GM23248 (cell line): ENCODE measurements at regions not wholly inside any gene's neighbourhood (a gene's known extent, or its start where the extent isn't known, plus 50 kb on each side); places are given as distances from the start of the nearest gene placed in this dataset.

Experiments used
- DNase-seq: peaks from one replicate; pipeline ENCODE4 v3.0.0-alpha.2; 2015
- H2AFZ ChIP-seq: fragments of 200-600 bp; sonication (generic); 2 replicates; pipeline ENCODE4 v1.6.1; 2016; ENCODE audit warnings: antibody characterized with exemption
- H3F3A ChIP-seq: fragments of 200-600 bp; sonication (generic); 2 replicates; pipeline ENCODE4 v1.6.1; 2016; ENCODE audit warnings: mild to moderate bottlenecking, antibody characterized with exemption, mixed run types; ENCODE audit not compliant: insufficient read depth
- H3K27ac ChIP-seq: fragments of 200-600 bp; sonication (generic); 2 replicates; pipeline ENCODE4 v1.5.1; 2016; ENCODE audit warnings: mild to moderate bottlenecking
- H3K27me3 ChIP-seq: fragments of 200-600 bp; sonication (generic); replicated peaks from 2 replicates; pipeline ENCODE4 v1.6.1; 2016; ENCODE audit warnings: mild to moderate bottlenecking; ENCODE audit not compliant: insufficient read depth
- H3K36me3 ChIP-seq: fragments of 200-600 bp; sonication (generic); 2 replicates; pipeline ENCODE4 v1.6.1; 2016; ENCODE audit warnings: low read depth, mild to moderate bottlenecking
- H3K4me1 ChIP-seq: fragments of 200-600 bp; sonication (generic); 2 replicates; pipeline ENCODE4 v1.6.1; 2016; ENCODE audit warnings: mild to moderate bottlenecking; ENCODE audit not compliant: insufficient read depth
- H3K4me2 ChIP-seq: fragments of 200-600 bp; sonication (generic); one replicate; pipeline ENCODE4 v1.6.1; 2016; ENCODE audit warnings: mild to moderate bottlenecking; ENCODE audit not compliant: unreplicated experiment
- H3K4me3 ChIP-seq: fragments of 200-600 bp; sonication (generic); 2 replicates; pipeline ENCODE4 v1.5.1; 2016; ENCODE audit warnings: mild to moderate bottlenecking
- H3K79me2 ChIP-seq: fragments of 200-600 bp; sonication (generic); 2 replicates; pipeline ENCODE4 v1.6.1; 2016; ENCODE audit warnings: mild to moderate bottlenecking; ENCODE audit not compliant: insufficient read depth
- H3K9ac ChIP-seq: fragments of 200-600 bp; sonication (generic); 2 replicates; pipeline ENCODE4 v1.6.1; 2016; ENCODE audit warnings: mild to moderate bottlenecking
- H3K9me2 ChIP-seq: fragments of 200-600 bp; sonication (generic); 2 replicates; pipeline ENCODE4 v1.6.1; 2016; ENCODE audit warnings: mixed run types, mild to moderate bottlenecking, moderate library complexity; ENCODE audit not compliant: insufficient read depth
- H3K9me3 ChIP-seq: fragments of 200-600 bp; sonication (generic); one replicate; pipeline ENCODE4 v1.6.1; 2017; ENCODE audit warnings: low read depth
- H4K20me1 ChIP-seq: fragments of 200-600 bp; sonication (generic); 2 replicates; pipeline ENCODE4 v1.6.0; 2016; ENCODE audit not compliant: insufficient read depth
- EZH2 ChIP-seq: fragments of 200-600 bp; sonication (generic); IDR thresholded peaks from 2 replicates; pipeline ENCODE4 v1.6.1; 2018; ENCODE audit warnings: antibody characterized with exemption, mild to moderate bottlenecking; ENCODE audit not compliant: insufficient read depth, poor library complexity, severe bottlenecking
- EZH2phosphoT487 ChIP-seq: fragments of 200-600 bp; sonication (generic); IDR thresholded peaks from 2 replicates; pipeline ENCODE4 v1.6.1; 2018; ENCODE audit warnings: antibody characterized with exemption, moderate library complexity, mild to moderate bottlenecking, low read depth; ENCODE audit not compliant: insufficient read depth
- WGBS, 2 experiments: methylation state at CpG; one replicate each; pipeline ENCODE4 v1.1.6; 2015 to 2017; ENCODE audit warnings: low lambda C conversion rate in 2 of 2, low coverage in 1 of 2; ENCODE audit errors: missing lambda C conversion rate in 2 of 2; 5-methylcytosine and 5-hydroxymethylcytosine counted together
- in situ Hi-C: fragments of 300-500 bp; cut with MboI; formaldehyde crosslinking; loops from 2 replicates; pipeline ENCODE4 v1.15.0; 2020

GRCh38 chr3:174465177-174465576, 394.0 kb upstream of the NAALADL2 start:
- DNase-seq = no peak
- Histone ChIP-seq H3K9me2 (no peaks in the 10 kb centered on the region; the same call in 1 of the 2 replicates), H3K4me1 (no peaks in the 10 kb centered on the region), H3K27me3 (no peaks in the 10 kb centered on the region), H4K20me1 (no peaks in the 10 kb centered on the region), H2AFZ (no peak overlapping the region), H3K9ac (no peak overlapping the region), H3K4me2 (no peak overlapping the region), H3F3A (no peaks in the 10 kb centered on the region), H3K27ac (no peak overlapping the region), H3K9me3 (no peaks in the 10 kb centered on the region), H3K36me3 (no peaks in the 10 kb centered on the region; the same call in 1 of the 2 replicates), H3K79me2 (peaks cover 21% of the 10 kb centered on the region), H3K4me3 (no peak overlapping the region)
- no peak for TF ChIP-seq EZH2phosphoT487
- TF ChIP-seq EZH2 = no peak
- WGBS, 2 experiments = 96 to 97% methylated on average over 3 of the region's 3 CpGs
- in situ Hi-C loops = no loop called here

GRCh38 chr3:174466471-174467054, 392.6 kb upstream of the NAALADL2 start:
- no peak overlapping the region for H3K27ac ChIP-seq

GRCh38 chr3:174477491-174477890, 381.6 kb upstream of the NAALADL2 start:
- 92 to 100% methylated on average over 1 of the region's 1 CpG for WGBS, 2 experiments
- Histone ChIP-seq H3K9ac (no peak overlapping the region), H3K4me3 (no peak overlapping the region), H4K20me1 (no peaks in the 10 kb centered on the region), H3K36me3 (no peaks in the 10 kb centered on the region), H3K79me2 (peaks cover 42% of the 10 kb centered on the region), H3K27ac (no peak overlapping the region), H3K9me2 (no peaks in the 10 kb centered on the region), H3K4me1 (no peaks in the 10 kb centered on the region), H3K9me3 (no peaks in the 10 kb centered on the region), H2AFZ (no peak overlapping the region), H3K27me3 (no peaks in the 10 kb centered on the region), H3K4me2 (no peak overlapping the region), H3F3A (no peaks in the 10 kb centered on the region)
- TF ChIP-seq EZH2phosphoT487 (no peak), EZH2 (no peak)
- DNase-seq = no peak
- in situ Hi-C loops = no loop called here

More at GRCh38 chr3:174466471-174467054, 392.6 kb upstream of the NAALADL2 start:
- Histone ChIP-seq H3K9me3 (no peaks in the 10 kb centered on the region), H4K20me1 (no peaks in the 10 kb centered on the region), H3K4me1 (no peaks in the 10 kb centered on the region), H3F3A (no peaks in the 10 kb centered on the region), H3K27me3 (no peaks in the 10 kb centered on the region), H2AFZ (no peak overlapping the region), H3K36me3 (no peaks in the 10 kb centered on the region; the same call in 1 of the 2 replicates), H3K79me2 (peaks cover 27% of the 10 kb centered on the region), H3K4me2 (no peak overlapping the region), H3K4me3 (no peak overlapping the region), H3K9ac (no peak overlapping the region), H3K9me2 (no peaks in the 10 kb centered on the region; the same call in 1 of the 2 replicates)
- 91 to 96% methylated on average over 4 of the region's 4 CpGs for WGBS, 2 experiments
- no peak for DNase-seq
- TF ChIP-seq EZH2phosphoT487 = no peak
- TF ChIP-seq EZH2 = no peak
- in situ Hi-C loops = no loop called here

GRCh38 chr3:174480767-174481166, 378.4 kb upstream of the NAALADL2 start:
- no peaks in the 10 kb centered on the region for H3F3A ChIP-seq
- H3K27me3 ChIP-seq = no peaks in the 10 kb centered on the region
- whole genome bisulfite sequencing, 2 experiments = 97 to 100% methylated on average over 2 of the region's 2 CpGs
- TF ChIP-seq EZH2phosphoT487 (no peak), EZH2 (no peak)
- no peak for DNase-seq
- H3K9ac ChIP-seq = no peak overlapping the region
- no peaks in the 10 kb centered on the region for H3K9me2 ChIP-seq
- H2AFZ ChIP-seq = no peak overlapping the region
- no peaks in the 10 kb centered on the region for H4K20me1 ChIP-seq
- H3K9me3 ChIP-seq = no peaks in the 10 kb centered on the region
- no peaks in the 10 kb centered on the region for H3K4me1 ChIP-seq
- peaks cover 49% of the 10 kb centered on the region for H3K79me2 ChIP-seq
- no peaks in the 10 kb centered on the region for H3K36me3 ChIP-seq
- no peak overlapping the region for H3K4me3 ChIP-seq
- no peak overlapping the region for H3K27ac ChIP-seq
- in situ Hi-C loops = no loop called here
- no peak overlapping the region for H3K4me2 ChIP-seq

GRCh38 chr3:174482541-174482940, 376.6 kb upstream of the NAALADL2 start:
- no peak overlapping the region for H3K27ac ChIP-seq
- DNase-seq = no peak
- H3K27me3 ChIP-seq = no peaks in the 10 kb centered on the region
- TF ChIP-seq EZH2 (no peak), EZH2phosphoT487 (no peak)
- no peaks in the 10 kb centered on the region for H3K9me2 ChIP-seq
- no peaks in the 10 kb centered on the region for H3K9me3 ChIP-seq
- H3K4me1 ChIP-seq = no peaks in the 10 kb centered on the region
- H3K79me2 ChIP-seq = peaks cover 55% of the 10 kb centered on the region
- no peaks in the 10 kb centered on the region for H3K36me3 ChIP-seq
- H4K20me1 ChIP-seq = no peaks in the 10 kb centered on the region
- in situ Hi-C loops = no loop called here
- H3K4me3 ChIP-seq = no peak overlapping the region
- WGBS, 2 experiments = 96 to 97% methylated on average over 1 of the region's 1 CpG
- no peak overlapping the region for H3K4me2 ChIP-seq
- no peak overlapping the region for H2AFZ ChIP-seq
- no peaks in the 10 kb centered on the region for H3F3A ChIP-seq
- H3K9ac ChIP-seq = no peak overlapping the region
